ENCODE measurements at regions not wholly inside any gene's neighbourhood (a gene's known extent, or its start where the extent isn't known, plus 50 kb on each side); places are given as distances from the start of the nearest gene placed in this dataset.

- Mint-ChIP-seq H3K9me3 (no peaks in the 10 kb centered on the region), H3K36me3 (ENCODE audit: low read depth) (no peaks in the 10 kb centered on the region), H3K27me3 (ENCODE audit: insufficient read depth) (no peaks in the 10 kb centered on the region), H3K4me3 (no peak overlapping the region), H3K4me1 (ENCODE audit: low read depth) (no peaks in the 10 kb centered on the region), H3K27ac (no peak overlapping the region)
- intact Hi-C loops (cut with micrococcal nuclease): no loop called here
- DNase-seq (ENCODE audit: low spot score): no peak
Observed at GRCh38 chr3:67733269-67733950, 79.0 kb upstream of the SUCLG2 start.

DNA sequence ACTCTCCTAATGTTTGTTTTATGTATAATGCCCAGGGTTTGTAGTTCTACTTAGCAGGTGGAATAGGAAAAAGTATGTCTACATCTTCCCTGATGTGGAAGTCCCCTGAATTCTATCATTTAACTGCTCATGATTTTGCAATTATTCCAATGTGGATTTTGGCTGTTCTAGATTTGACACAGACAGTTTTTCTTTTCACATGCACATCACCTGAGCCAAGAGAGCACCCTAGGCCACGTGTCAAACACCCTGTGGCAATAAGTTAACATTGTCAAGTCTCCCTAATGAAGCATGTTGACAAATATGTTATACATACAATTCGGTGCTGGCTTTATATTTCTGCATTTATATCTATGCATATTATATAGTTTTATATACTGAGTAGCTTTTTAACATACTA lies 70.0 kb upstream of the SUCLG2 start:
- no peak overlapping the region for H3K4me3 Mint-ChIP-seq
- H3K9me3 Mint-ChIP-seq: peaks cover 26% of the 10 kb centered on the region
- H3K36me3 Mint-ChIP-seq (ENCODE audit: low read depth): no peaks in the 10 kb centered on the region
- DNase-seq (ENCODE audit: low spot score): no peak
- intact Hi-C loops (cut with micrococcal nuclease): no loop called here
- H3K27ac Mint-ChIP-seq: no peak overlapping the region
- H3K27me3 Mint-ChIP-seq (ENCODE audit: insufficient read depth): no peaks in the 10 kb centered on the region
- H3K4me1 Mint-ChIP-seq (ENCODE audit: low read depth): no peaks in the 10 kb centered on the region

- Mint-ChIP-seq H3K36me3 (ENCODE audit: low read depth) (no peaks in the 10 kb centered on the region), H3K4me3 (no peak overlapping the region), H3K4me1 (ENCODE audit: low read depth) (no peaks in the 10 kb centered on the region), H3K27ac (no peak overlapping the region), H3K27me3 (ENCODE audit: insufficient read depth) (no peaks in the 10 kb centered on the region), H3K9me3 (peaks cover 26% of the 10 kb centered on the region)
- intact Hi-C loops (cut with micrococcal nuclease): no loop called here
- DNase-seq (ENCODE audit: low spot score): no peak
Observed at GRCh38 chr3:67723863-67724262, 69.5 kb upstream of the SUCLG2 start.

DNA sequence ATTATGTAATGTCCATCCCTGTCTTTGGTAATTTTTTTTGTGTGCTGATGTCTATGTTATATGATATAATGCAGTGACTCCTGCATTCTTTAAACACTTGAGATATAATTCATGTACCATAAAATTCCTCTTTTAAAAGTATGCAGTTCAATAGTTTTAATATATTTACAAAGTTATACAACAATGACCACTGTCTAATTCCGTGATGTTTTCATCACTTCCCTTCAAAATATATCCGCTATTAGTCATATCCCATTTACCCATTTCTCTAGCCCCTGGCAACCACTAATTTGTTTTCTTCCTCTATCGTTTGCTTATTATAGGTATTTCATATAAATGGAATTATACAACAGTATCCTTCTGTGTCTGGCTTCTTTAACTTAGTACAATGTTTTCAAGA lies 64.9 kb upstream of the SUCLG2 start:
- no peak overlapping the region for H3K4me3 Mint-ChIP-seq
- no peaks in the 10 kb centered on the region for H3K4me1 Mint-ChIP-seq (ENCODE audit: low read depth)
- H3K27ac Mint-ChIP-seq: no peak overlapping the region
- DNase-seq (ENCODE audit: low spot score): no peak
- intact Hi-C loops (cut with micrococcal nuclease): no loop called here
- H3K27me3 Mint-ChIP-seq (ENCODE audit: insufficient read depth): no peaks in the 10 kb centered on the region
- no peaks in the 10 kb centered on the region for H3K36me3 Mint-ChIP-seq (ENCODE audit: low read depth)
- peaks cover 20% of the 10 kb centered on the region for H3K9me3 Mint-ChIP-seq

DNA sequence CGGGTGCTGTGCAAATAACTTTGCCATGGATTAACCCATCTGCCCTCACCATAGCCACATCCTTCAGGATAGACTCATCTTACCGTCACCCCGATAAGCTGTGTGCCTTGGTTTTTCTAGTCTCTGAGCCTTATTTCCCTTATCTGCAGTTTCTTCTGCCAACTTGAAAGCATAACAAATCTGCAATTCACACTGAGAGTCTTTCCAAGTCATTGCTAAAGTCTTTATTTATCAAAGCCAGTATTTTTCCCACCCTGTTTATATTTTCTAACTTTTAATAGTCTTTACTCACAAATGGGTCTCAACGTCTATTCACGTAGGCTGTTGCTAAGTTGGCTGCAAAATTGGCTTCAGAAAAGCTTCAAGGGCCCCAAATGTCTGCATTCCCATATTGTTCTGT lies 61.6 kb upstream of the SUCLG2 start:
- H3K4me3 Mint-ChIP-seq: no peak overlapping the region
- DNase-seq (ENCODE audit: low spot score): no peak
- no peaks in the 10 kb centered on the region for H3K4me1 Mint-ChIP-seq (ENCODE audit: low read depth)
- H3K27me3 Mint-ChIP-seq (ENCODE audit: insufficient read depth): no peaks in the 10 kb centered on the region
- no peaks in the 10 kb centered on the region for H3K36me3 Mint-ChIP-seq (ENCODE audit: low read depth)
- H3K9me3 Mint-ChIP-seq: peaks cover 7% of the 10 kb centered on the region
- intact Hi-C loops (cut with micrococcal nuclease): no loop called here
- H3K27ac Mint-ChIP-seq: no peak overlapping the region

DNA sequence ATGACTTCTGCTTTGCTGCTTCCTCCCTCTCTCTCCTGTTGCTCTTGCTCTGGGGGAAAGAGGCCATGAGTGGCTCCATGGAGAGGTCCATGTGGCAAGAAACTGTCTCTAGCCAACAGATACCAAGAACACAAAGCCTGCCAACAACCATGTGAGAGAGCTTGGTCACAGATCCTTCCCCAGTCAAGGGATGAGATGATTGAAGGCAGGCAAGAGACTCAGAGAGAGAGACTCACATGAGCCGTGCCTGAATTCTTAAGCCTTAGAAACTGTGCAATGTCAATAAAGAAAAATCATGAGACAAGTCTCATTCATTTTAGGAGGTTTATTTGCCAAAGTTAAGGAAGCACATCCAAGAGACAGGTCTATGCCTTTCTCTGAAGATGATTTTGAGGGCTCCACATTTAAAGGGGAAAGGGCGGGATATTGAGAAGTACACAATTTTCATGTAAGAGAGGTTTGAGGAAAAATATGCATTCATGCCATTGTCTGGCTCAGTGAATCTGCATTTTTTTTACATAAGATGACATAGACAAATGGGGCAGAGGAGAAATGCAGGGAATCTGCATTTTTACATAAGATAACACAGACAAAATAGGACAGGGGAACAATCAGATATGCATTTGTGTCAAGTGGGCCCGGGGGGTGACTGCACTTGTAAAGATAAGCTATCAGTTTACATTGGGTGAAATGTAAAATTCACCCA lies 59.5 kb upstream of the SUCLG2 start:
- no peak for DNase-seq (ENCODE audit: low spot score)
- H3K4me3 Mint-ChIP-seq: no peak overlapping the region
- intact Hi-C loops (cut with micrococcal nuclease): no loop called here
- no peaks in the 10 kb centered on the region for H3K36me3 Mint-ChIP-seq (ENCODE audit: low read depth)
- no peaks in the 10 kb centered on the region for H3K9me3 Mint-ChIP-seq
- no peaks in the 10 kb centered on the region for H3K4me1 Mint-ChIP-seq (ENCODE audit: low read depth)
- no peaks in the 10 kb centered on the region for H3K27me3 Mint-ChIP-seq (ENCODE audit: insufficient read depth)
- no peak overlapping the region for H3K27ac Mint-ChIP-seq

- no peak for DNase-seq (ENCODE audit: low spot score)
- Mint-ChIP-seq H3K27ac (no peak overlapping the region), H3K4me3 (no peak overlapping the region), H3K4me1 (ENCODE audit: low read depth) (no peaks in the 10 kb centered on the region), H3K9me3 (no peaks in the 10 kb centered on the region), H3K36me3 (ENCODE audit: low read depth) (no peaks in the 10 kb centered on the region), H3K27me3 (ENCODE audit: insufficient read depth) (no peaks in the 10 kb centered on the region)
- intact Hi-C loops (cut with micrococcal nuclease): no loop called here
Observed at GRCh38 chr3:67712259-67712658, 57.8 kb upstream of the SUCLG2 start.

DNA sequence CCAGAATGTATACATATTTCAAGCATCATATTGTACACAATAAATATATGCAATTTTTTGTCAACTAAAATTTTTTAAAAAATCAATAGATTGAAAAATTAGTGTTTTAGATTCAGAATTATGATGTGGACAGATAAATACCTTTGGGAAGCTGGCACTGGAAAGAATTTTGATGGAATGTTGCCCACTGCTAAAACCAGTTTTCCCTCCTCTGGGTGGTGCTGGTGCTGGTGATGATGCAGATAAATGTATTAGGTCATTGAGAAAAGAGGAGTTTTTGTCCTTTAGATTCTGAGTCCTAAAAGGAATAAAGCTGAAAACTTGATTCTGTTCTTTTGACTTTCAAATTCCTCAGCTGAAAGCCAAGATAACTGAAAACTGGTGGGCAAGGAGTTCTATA lies 56.0 kb upstream of the SUCLG2 start:
- Mint-ChIP-seq H3K9me3 (no peaks in the 10 kb centered on the region), H3K36me3 (ENCODE audit: low read depth) (no peaks in the 10 kb centered on the region), H3K27me3 (ENCODE audit: insufficient read depth) (no peaks in the 10 kb centered on the region), H3K27ac (no peak overlapping the region), H3K4me1 (ENCODE audit: low read depth) (no peaks in the 10 kb centered on the region), H3K4me3 (no peak overlapping the region)
- intact Hi-C loops (cut with micrococcal nuclease): no loop called here
- DNase-seq (ENCODE audit: low spot score): no peak

- no peak for DNase-seq (ENCODE audit: low spot score)
- no peak overlapping the region for H3K4me3 Mint-ChIP-seq
- H3K27ac Mint-ChIP-seq: no peak overlapping the region
- no peaks in the 10 kb centered on the region for H3K4me1 Mint-ChIP-seq (ENCODE audit: low read depth)
- H3K9me3 Mint-ChIP-seq: no peaks in the 10 kb centered on the region
- H3K36me3 Mint-ChIP-seq (ENCODE audit: low read depth): no peaks in the 10 kb centered on the region
- intact Hi-C loops (cut with micrococcal nuclease): no loop called here
- H3K27me3 Mint-ChIP-seq (ENCODE audit: insufficient read depth): no peaks in the 10 kb centered on the region
Observed at GRCh38 chr3:67706934-67707333, 52.5 kb upstream of the SUCLG2 start.

- no peaks in the 10 kb centered on the region for H3K9me3 Mint-ChIP-seq
- H3K4me3 Mint-ChIP-seq: no peak overlapping the region
- no peaks in the 10 kb centered on the region for H3K27me3 Mint-ChIP-seq (ENCODE audit: insufficient read depth)
- DNase-seq (ENCODE audit: low spot score): no peak
- H3K4me1 Mint-ChIP-seq (ENCODE audit: low read depth): no peaks in the 10 kb centered on the region
- H3K36me3 Mint-ChIP-seq (ENCODE audit: low read depth): no peaks in the 10 kb centered on the region
- no peak overlapping the region for H3K27ac Mint-ChIP-seq
- intact Hi-C loops (cut with micrococcal nuclease): no loop called here
Observed at GRCh38 chr3:67704322-67704721, 49.9 kb upstream of the SUCLG2 start.
